GM18502 (cell line): ENCODE measurements at regions not wholly inside any gene's neighbourhood (a gene's known extent, or its start where the extent isn't known, plus 50 kb on each side); places are given as distances from the start of the nearest gene placed in this dataset.

ENCODE experiments used
- ATAC-seq: cut with Tn5 transposase; IDR thresholded peaks from one replicate; pipeline ENCODE4 v1.9.1; 2021; ENCODE audit warnings: mild to moderate bottlenecking; ENCODE audit not compliant: unreplicated experiment, poor library complexity

- no peak for ATAC-seq
Observed at GRCh38 chr7:108684629-108685028, 115.0 kb downstream of the DNAJB9 start.

- no peak for ATAC-seq
Observed at GRCh38 chr7:108686494-108686893, 116.8 kb downstream of the DNAJB9 start.

GRCh38 chr7:108697254-108697653, 127.6 kb downstream of the DNAJB9 start:
- no peak for ATAC-seq

- ATAC-seq: no peak
Observed at GRCh38 chr7:108711611-108712010, 141.9 kb downstream of the DNAJB9 start.

GRCh38 chr7:108716783-108717182, 147.1 kb downstream of the DNAJB9 start:
- ATAC-seq: no peak

- no peak for ATAC-seq
Observed at GRCh38 chr7:108717781-108718180, 148.1 kb downstream of the DNAJB9 start.

- ATAC-seq: no peak
Observed at GRCh38 chr7:108719631-108720030, 150.0 kb downstream of the DNAJB9 start.

- no peak for ATAC-seq
Observed at GRCh38 chr7:108722561-108722960, 152.9 kb downstream of the DNAJB9 start.

GRCh38 chr7:108723381-108723814, 153.7 kb downstream of the DNAJB9 start:
- ATAC-seq: no peak

GRCh38 chr7:108724251-108725100, 154.8 kb downstream of the DNAJB9 start:
- no peak for ATAC-seq

GRCh38 chr7:108735814-108736213, 166.1 kb downstream of the DNAJB9 start:
- ATAC-seq: no peak

- no peak for ATAC-seq
Observed at GRCh38 chr7:108736221-108736891, 166.7 kb downstream of the DNAJB9 start.

- no peak for ATAC-seq
Observed at GRCh38 chr7:108770981-108771745, 201.5 kb downstream of the DNAJB9 start.

- no peak for ATAC-seq
Observed at GRCh38 chr7:108771853-108772252, 202.2 kb downstream of the DNAJB9 start.

GRCh38 chr7:108777966-108778365, 208.3 kb downstream of the DNAJB9 start:
- ATAC-seq: no peak

- no peak for ATAC-seq
Observed at GRCh38 chr7:108789451-108789850, 219.8 kb downstream of the DNAJB9 start.

GRCh38 chr7:108794466-108794865, 224.8 kb downstream of the DNAJB9 start:
- no peak for ATAC-seq

GRCh38 chr7:108802650-108803049, 233.0 kb downstream of the DNAJB9 start:
- no peak for ATAC-seq

GRCh38 chr7:108805808-108806397, 236.2 kb downstream of the DNAJB9 start:
- ATAC-seq: peak; percentile 68

GRCh38 chr7:108808549-108809266, 239.0 kb downstream of the DNAJB9 start:
- no peak for ATAC-seq
